H1 (cell line): ENCODE measurements at regions not wholly inside any gene's neighbourhood (a gene's known extent, or its start where the extent isn't known, plus 50 kb on each side); places are given as distances from the start of the nearest gene placed in this dataset.

Source experiments
- CTCF ChIA-PET: fragments of 300-600 bp; sonication (Branson Sonifier 250); formaldehyde crosslinking; loops from one replicate; lab custom pipeline; 2021; ENCODE audit not compliant: partially characterized antibody; lab: Charles Lee
- POLR2A ChIA-PET: fragments of 300-600 bp; sonication (Branson Sonifier 250); formaldehyde crosslinking; loops from one replicate; lab custom pipeline; 2021; ENCODE audit warnings: inconsistent platforms; ENCODE audit not compliant: partially characterized antibody; lab: Charles Lee
- DNase-seq, 2 experiments: peaks; one replicate each; pipeline versions ENCODE4 v3.0.0 to v3.0.0-alpha.2; 2010 to 2022; ENCODE audit warnings: low spot score in 2 of 2, low read depth in 1 of 2, mixed read lengths in 1 of 2
- FAIRE-seq: peaks from 2 replicates; lab custom pipeline; 2011; peaks lifted over from hg19 to GRCh38; lab: Jason Lieb, UNC
- H2AFZ ChIP-seq: 2 replicates; pipeline ENCODE4 v1.8.1; 2012; ENCODE audit warnings: low read length, inconsistent platforms
- H2AK5ac ChIP-seq: 2 replicates; pipeline ENCODE4 v1.6.1; 2013; ENCODE audit warnings: low read depth, low read length
- H2BK120ac ChIP-seq: replicated peaks from 2 replicates; pipeline ENCODE3; 2013; ENCODE audit warnings: low read depth, low read length, inconsistent platforms
- H2BK12ac ChIP-seq: 2 replicates; pipeline ENCODE4 v1.6.1; 2013; ENCODE audit warnings: low read depth, low read length
- H2BK15ac ChIP-seq: 2 replicates; pipeline ENCODE4 v1.6.1; 2013; ENCODE audit warnings: low read length
- H2BK20ac ChIP-seq: 2 replicates; pipeline ENCODE4 v1.6.1; 2013; ENCODE audit warnings: low read length
- H2BK5ac ChIP-seq: 2 replicates; pipeline ENCODE4 v1.6.1; 2013; ENCODE audit warnings: low read depth, low read length
- H3K14ac ChIP-seq: 2 replicates; pipeline ENCODE4 v1.6.1; 2013; ENCODE audit warnings: inconsistent platforms; ENCODE audit not compliant: insufficient read length
- H3K18ac ChIP-seq: 2 replicates; pipeline ENCODE4 v1.6.1; 2013; ENCODE audit warnings: low read length; ENCODE audit errors: extremely low read depth
- H3K23ac ChIP-seq: 2 replicates; pipeline ENCODE4 v1.6.1; 2013; ENCODE audit warnings: inconsistent platforms; ENCODE audit not compliant: insufficient read length
- H3K23me2 ChIP-seq: 2 replicates; pipeline ENCODE4 v1.6.1; 2013; ENCODE audit warnings: low read depth, low read length
- H3K27ac ChIP-seq: 2 replicates; pipeline ENCODE4 v1.6.1; 2011; ENCODE audit warnings: low read depth, low read length, inconsistent platforms
- H3K27me3 ChIP-seq, 4 experiments: replicated peaks in 1 of 4; 1 replicate in 1 of 4; 2 replicates in 3 of 4; pipeline versions ENCODE4 v1.6.1 to v1.8.1; 2011 to 2013; ENCODE audit warnings: low read length in 3 of 4, mild to moderate bottlenecking in 3 of 4, inconsistent platforms in 2 of 4, mixed read lengths in 2 of 4, moderate library complexity in 1 of 4; ENCODE audit not compliant: control insufficient read depth in 3 of 4, insufficient read depth in 3 of 4; ENCODE audit errors: extremely low read depth in 1 of 4
- H3K36me3 ChIP-seq, 4 experiments: 2 replicates each; pipeline versions ENCODE4 v1.6.1 to v1.8.1; 2011 to 2013; ENCODE audit warnings: mild to moderate bottlenecking in 4 of 4, low read length in 3 of 4, moderate library complexity in 2 of 4, control low read depth in 1 of 4, inconsistent platforms in 1 of 4; ENCODE audit not compliant: insufficient read depth in 4 of 4, control insufficient read depth in 2 of 4
- H3K4ac ChIP-seq: replicated peaks from 2 replicates; pipeline ENCODE3; 2013; ENCODE audit warnings: low read length, low read depth, mixed read lengths, inconsistent platforms; ENCODE audit not compliant: insufficient read length
- H3K4me1 ChIP-seq, 4 experiments: replicated peaks in 1 of 4; 1 replicate in 1 of 4; 2 replicates in 3 of 4; pipeline versions ENCODE4 v1.6.1 to v1.8.1; 2011 to 2013; ENCODE audit warnings: low read length in 3 of 4, inconsistent platforms in 2 of 4, mixed read lengths in 1 of 4; ENCODE audit not compliant: insufficient read depth in 4 of 4, control insufficient read depth in 3 of 4
- H3K4me2 ChIP-seq, 2 experiments: 2 replicates each; pipeline versions ENCODE4 v1.6.1 to v1.8.1; 2011 to 2013; ENCODE audit warnings: low read depth in 2 of 2, low read length in 2 of 2, control low read depth in 1 of 2, inconsistent platforms in 1 of 2, mild to moderate bottlenecking in 1 of 2; ENCODE audit not compliant: insufficient read depth in 1 of 2
- H3K4me3 ChIP-seq, 4 experiments: fragments of 200-600, 300-600 bp in 1 of 4; sonication (generic), shearing (Covaris generic), sonication (Bioruptor Twin) in 1 of 4; 2 replicates each; pipeline versions ENCODE4 v1.5.1 to v1.8.1; 2011 to 2016; ENCODE audit warnings: low read length in 4 of 4, low read depth in 3 of 4, control low read depth in 2 of 4, inconsistent platforms in 2 of 4, mild to moderate bottlenecking in 2 of 4, mixed read lengths in 1 of 4, moderate library complexity in 1 of 4; ENCODE audit not compliant: insufficient read depth in 2 of 4; ENCODE audit errors: extremely low read depth in 1 of 4
- H3K56ac ChIP-seq: replicated peaks from 2 replicates; pipeline ENCODE3; 2013; ENCODE audit warnings: low read depth, mild to moderate bottlenecking, mixed read lengths, low read length, inconsistent platforms; ENCODE audit not compliant: insufficient read length
- H3K79me1 ChIP-seq: 2 replicates; pipeline ENCODE4 v1.6.1; 2013; ENCODE audit warnings: low read depth, low read length, control low read depth
- H3K79me2 ChIP-seq, 2 experiments: 2 replicates each; pipeline versions ENCODE4 v1.6.1 to v1.8.1; 2012 to 2013; ENCODE audit warnings: low read length in 2 of 2, mild to moderate bottlenecking in 2 of 2, inconsistent platforms in 1 of 2; ENCODE audit not compliant: insufficient read depth in 2 of 2, control insufficient read depth in 1 of 2
- H3K9ac ChIP-seq, 4 experiments: replicated peaks in 1 of 4; 1 replicate in 1 of 4; 2 replicates in 3 of 4; pipeline versions ENCODE4 v1.6.1 to v1.8.1; 2011 to 2013; ENCODE audit warnings: low read depth in 3 of 4, low read length in 3 of 4, control low read depth in 2 of 4, mild to moderate bottlenecking in 2 of 4, moderate library complexity in 2 of 4, inconsistent platforms in 1 of 4; ENCODE audit errors: extremely low read depth in 1 of 4
- H3K9me3 ChIP-seq, 2 experiments: 2 replicates each; pipeline versions ENCODE4 v1.6.1 to v1.8.1; 2012 to 2013; ENCODE audit warnings: mild to moderate bottlenecking in 2 of 2, moderate library complexity in 2 of 2, control low read depth in 1 of 2, inconsistent platforms in 1 of 2, low read depth in 1 of 2, low read length in 1 of 2, mixed read lengths in 1 of 2; ENCODE audit not compliant: insufficient read depth in 2 of 2
- H4K20me1 ChIP-seq, 2 experiments: replicated peaks in 1 of 2; 2 replicates each; pipeline versions ENCODE3 to v1.8.1; 2011 to 2013; ENCODE audit warnings: inconsistent platforms in 2 of 2, low read length in 2 of 2, mild to moderate bottlenecking in 1 of 2; ENCODE audit not compliant: insufficient read depth in 2 of 2, control insufficient read depth in 1 of 2
- H4K5ac ChIP-seq: 2 replicates; pipeline ENCODE4 v1.6.1; 2013; ENCODE audit warnings: low read length, low read depth, mixed read lengths, inconsistent platforms; ENCODE audit not compliant: insufficient read length
- H4K8ac ChIP-seq: 2 replicates; pipeline ENCODE4 v1.8.0; 2013; ENCODE audit warnings: mild to moderate bottlenecking, moderate library complexity, low read length, inconsistent platforms; ENCODE audit not compliant: insufficient read depth; ENCODE audit errors: extremely low read depth
- H4K91ac ChIP-seq: replicated peaks from 2 replicates; pipeline ENCODE3; 2013; ENCODE audit warnings: low read length, mixed read lengths, inconsistent platforms; ENCODE audit not compliant: insufficient read length
- CBX5 ChIP-seq: fragments of 300-800, 300-1000 bp; sonication (generic); IDR thresholded peaks from 2 replicates; pipeline ENCODE4 v1.7.1; 2016; ENCODE audit warnings: antibody characterized with exemption, low read length, low read depth
- NRF1 ChIP-seq: IDR thresholded peaks from 2 replicates; pipeline ENCODE4 v1.6.1; 2011; ENCODE audit warnings: mild to moderate bottlenecking, low read depth, low read length, improper control_type of control experiment
- PHF8 ChIP-seq: fragments of 200-600 bp; sonication (generic); conservative IDR thresholded peaks from 2 replicates; pipeline ENCODE4 v1.7.1; 2012; ENCODE audit warnings: low read depth, mild to moderate bottlenecking, inconsistent platforms, low read length, moderate library complexity
- RFX5 ChIP-seq: IDR thresholded peaks from 2 replicates; pipeline ENCODE4 v1.6.1; 2011; ENCODE audit warnings: low read depth, low read length, improper control_type of control experiment, borderline replicate concordance
- TEAD4 ChIP-seq: IDR thresholded peaks from 2 replicates; pipeline ENCODE4 v1.6.1; 2012; ENCODE audit warnings: low read depth, low read length, inconsistent platforms, mixed read lengths
- WGBS, 2 experiments: shearing (Covaris generic) in 1 of 2; methylation state at CpG; one replicate each; pipeline versions ENCODE4 v1.1.6 to v1.1.7; 2013 to 2015; ENCODE audit warnings: low lambda C conversion rate in 2 of 2, mixed read lengths in 2 of 2, inconsistent platforms in 1 of 2, low coverage in 1 of 2, missing lambda C conversion rate in 1 of 2; ENCODE audit not compliant: insufficient replicate concordance in 2 of 2, insufficient coverage in 1 of 2, insufficient read length in 1 of 2; ENCODE audit errors: extremely low coverage in 1 of 2, missing lambda C conversion rate in 1 of 2; 5-methylcytosine and 5-hydroxymethylcytosine counted together

DNA sequence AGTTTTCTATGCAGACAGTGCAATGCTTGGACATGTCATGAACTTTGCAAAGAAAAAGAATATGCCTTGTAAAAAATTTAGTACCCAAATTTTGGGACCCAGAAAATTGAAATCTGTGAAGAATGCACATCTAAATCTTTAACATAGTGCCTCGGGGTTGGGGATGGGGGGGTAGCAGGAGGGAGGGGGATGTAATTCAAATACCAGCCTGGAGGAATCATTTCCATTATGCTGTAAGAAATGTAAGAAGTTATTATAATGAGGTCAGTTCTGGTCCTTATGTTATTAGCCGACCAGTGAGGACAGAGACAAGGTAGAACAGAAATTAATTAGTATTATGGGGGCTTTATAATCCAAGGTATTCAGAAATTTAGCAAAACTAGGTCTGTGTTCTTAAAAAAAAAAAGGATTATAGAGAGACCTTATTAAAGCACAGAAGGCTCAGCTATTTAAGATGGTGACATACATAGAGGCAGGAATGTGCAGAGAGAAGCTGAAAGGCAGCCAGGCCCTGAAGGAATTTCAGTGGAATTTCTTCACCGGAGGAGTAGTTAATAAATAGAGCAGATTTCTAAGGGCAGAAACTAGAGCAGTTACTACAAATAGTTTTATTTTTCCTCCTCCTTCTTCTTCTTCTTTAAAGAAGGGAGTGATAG lies 89.0 kb upstream of the RBMS1 start:
- no peaks in the 10 kb centered on the region for H3K79me2 ChIP-seq
- no peak overlapping the region for H3K4me3 ChIP-seq
- no peak for DNase-seq
- TF ChIP-seq RFX5 (no peak), TEAD4 (peak; percentile 89), NRF1 (no peak), PHF8 (no peak), CBX5 (no peak)
- ChIA-PET CTCF (interaction anchor here (0.6 to 3.7 kb wide), 19 partner anchors 32 to 481 kb away, joined by 3 to 17 read pairs (median 5); no protein-coding TSS in a partner anchor), POLR2A (interaction anchor here (0.6 to 1.2 kb wide), 3 partner anchors 33 to 265 kb away, joined by 3 to 4 read pairs (median 4); no protein-coding TSS in a partner anchor)
- no peak overlapping the region for H3K4ac ChIP-seq
- no peaks in the 10 kb centered on the region for H3K79me1 ChIP-seq
- no peak overlapping the region for H3K9ac ChIP-seq
- H3K27ac ChIP-seq = no peak overlapping the region
- no peak overlapping the region for H3K23ac ChIP-seq
- H4K20me1 ChIP-seq = no peaks in the 10 kb centered on the region
- no peaks in the 10 kb centered on the region for H3K36me3 ChIP-seq
- no peak overlapping the region for H4K5ac ChIP-seq
- H3K9me3 ChIP-seq = no peaks in the 10 kb centered on the region
- H2BK120ac ChIP-seq = no peak overlapping the region
- H2BK15ac ChIP-seq = no peak overlapping the region
- H2BK5ac ChIP-seq = no peak overlapping the region
- H4K8ac ChIP-seq = no peak overlapping the region
- 74% methylated on average over 3 of the region's 3 CpGs; no CpG with 5 or more reads in 1 of the 2 experiments for WGBS, 2 experiments
- H3K4me1 ChIP-seq = peaks cover 0 to 12% (median 3%) of the 10 kb centered on the region in 4 experiments; a peak in 5 of 7 replicates
- no peak overlapping the region for H3K18ac ChIP-seq
- H3K4me2 ChIP-seq = no peak overlapping the region
- no peaks in the 10 kb centered on the region for H3K23me2 ChIP-seq
- H2AK5ac ChIP-seq = no peak overlapping the region
- no peak overlapping the region for H4K91ac ChIP-seq
- no peak for FAIRE-seq
- no peaks in the 10 kb centered on the region for H3K27me3 ChIP-seq
- no peak overlapping the region for H2BK12ac ChIP-seq
- no peak overlapping the region for H3K56ac ChIP-seq
- no peak overlapping the region for H3K14ac ChIP-seq
- H2AFZ ChIP-seq = peak overlapping the region; percentile 48; the same call in 1 of the 2 replicates
- H2BK20ac ChIP-seq = no peak overlapping the region
